Bronchial epithelial cell (primary cell): ENCODE measurements at regions not wholly inside any gene's neighbourhood (a gene's known extent, or its start where the extent isn't known, plus 50 kb on each side); places are given as distances from the start of the nearest gene placed in this dataset.
A peak's percentile ranks its signal among the peaks of the same experiment; 100 is the strongest.

ENCODE experiments used
- DNase-seq: peaks from one replicate; pipeline ENCODE4 v3.0.0-alpha.2; 2010; ENCODE audit warnings: low read depth
- FAIRE-seq: peaks from 2 replicates; lab custom pipeline; 2011; peaks lifted over from hg19 to GRCh38; lab: Jason Lieb, UNC
- H3K27me3 ChIP-seq: 2 replicates; pipeline ENCODE4 v1.5.1; 2011; ENCODE audit warnings: low read length; ENCODE audit not compliant: control insufficient read depth, insufficient read depth
- H3K36me3 ChIP-seq: 2 replicates; pipeline ENCODE4 v1.5.1; 2011; ENCODE audit warnings: low read length; ENCODE audit not compliant: control insufficient read depth, insufficient read depth
- H3K4me3 ChIP-seq: 2 replicates; pipeline ENCODE4 v1.5.1; 2011; ENCODE audit warnings: mild to moderate bottlenecking, low read depth, low read length, control low read depth
- TF ChIP-seq, protein P1 (sequence below): IDR thresholded peaks from 2 replicates; pipeline ENCODE4 v1.5.1; 2011; ENCODE audit warnings: mild to moderate bottlenecking, moderate library complexity, low read length, control low read depth, inconsistent platforms; ENCODE audit not compliant: insufficient read depth, severe bottlenecking

DNA sequence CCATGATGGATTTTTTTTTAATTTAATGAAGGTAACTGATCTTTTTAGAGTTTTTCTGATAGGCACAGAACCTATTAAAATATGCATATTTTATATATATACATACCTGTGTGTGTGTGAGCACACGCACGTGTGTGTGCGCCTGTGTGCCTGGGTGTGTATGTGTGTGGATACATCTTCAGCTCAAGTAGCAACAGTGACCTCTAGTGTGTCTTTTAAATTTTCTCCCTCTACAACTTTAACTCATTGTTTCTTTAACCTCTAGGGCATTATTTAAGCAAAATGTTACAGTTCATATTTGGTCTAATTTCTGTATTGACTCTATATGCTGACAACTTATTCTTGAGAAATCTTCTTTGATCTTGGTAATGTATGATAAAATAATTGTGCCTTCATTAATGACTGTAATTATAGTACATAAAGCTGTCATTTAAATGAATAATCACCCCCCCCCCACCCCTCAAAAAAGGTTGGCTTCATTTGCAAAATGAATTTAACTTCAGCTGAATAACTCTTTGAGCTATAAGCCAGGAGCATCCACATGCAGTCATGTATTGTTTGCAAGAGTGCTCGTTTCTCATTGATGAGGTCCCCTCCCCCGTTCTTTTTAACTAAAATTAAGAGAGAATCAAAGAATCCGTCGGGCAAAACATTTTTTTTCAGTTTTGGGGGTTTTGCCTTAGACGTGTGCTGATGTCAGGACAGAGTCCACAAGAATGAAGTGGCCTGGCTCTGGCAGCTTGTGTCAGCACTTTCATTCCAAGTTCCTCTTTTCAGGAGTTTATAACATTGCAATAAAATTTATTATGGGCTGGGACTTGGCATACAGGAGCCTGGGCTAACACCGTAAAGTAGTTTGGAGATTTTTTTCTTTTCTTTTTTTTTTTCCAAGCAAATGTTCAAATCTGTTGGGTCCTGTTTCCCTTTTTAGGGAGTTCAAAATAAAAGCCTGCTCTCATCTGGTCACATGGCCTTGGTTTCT, 80.0 kb downstream of the ETAA1 start:
- FAIRE-seq (no peak), DNase-seq (peak; percentile 73)
- TF ChIP-seq, protein P1, sequence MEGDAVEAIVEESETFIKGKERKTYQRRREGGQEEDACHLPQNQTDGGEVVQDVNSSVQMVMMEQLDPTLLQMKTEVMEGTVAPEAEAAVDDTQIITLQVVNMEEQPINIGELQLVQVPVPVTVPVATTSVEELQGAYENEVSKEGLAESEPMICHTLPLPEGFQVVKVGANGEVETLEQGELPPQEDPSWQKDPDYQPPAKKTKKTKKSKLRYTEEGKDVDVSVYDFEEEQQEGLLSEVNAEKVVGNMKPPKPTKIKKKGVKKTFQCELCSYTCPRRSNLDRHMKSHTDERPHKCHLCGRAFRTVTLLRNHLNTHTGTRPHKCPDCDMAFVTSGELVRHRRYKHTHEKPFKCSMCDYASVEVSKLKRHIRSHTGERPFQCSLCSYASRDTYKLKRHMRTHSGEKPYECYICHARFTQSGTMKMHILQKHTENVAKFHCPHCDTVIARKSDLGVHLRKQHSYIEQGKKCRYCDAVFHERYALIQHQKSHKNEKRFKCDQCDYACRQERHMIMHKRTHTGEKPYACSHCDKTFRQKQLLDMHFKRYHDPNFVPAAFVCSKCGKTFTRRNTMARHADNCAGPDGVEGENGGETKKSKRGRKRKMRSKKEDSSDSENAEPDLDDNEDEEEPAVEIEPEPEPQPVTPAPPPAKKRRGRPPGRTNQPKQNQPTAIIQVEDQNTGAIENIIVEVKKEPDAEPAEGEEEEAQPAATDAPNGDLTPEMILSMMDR: peak; percentile 58

DNA sequence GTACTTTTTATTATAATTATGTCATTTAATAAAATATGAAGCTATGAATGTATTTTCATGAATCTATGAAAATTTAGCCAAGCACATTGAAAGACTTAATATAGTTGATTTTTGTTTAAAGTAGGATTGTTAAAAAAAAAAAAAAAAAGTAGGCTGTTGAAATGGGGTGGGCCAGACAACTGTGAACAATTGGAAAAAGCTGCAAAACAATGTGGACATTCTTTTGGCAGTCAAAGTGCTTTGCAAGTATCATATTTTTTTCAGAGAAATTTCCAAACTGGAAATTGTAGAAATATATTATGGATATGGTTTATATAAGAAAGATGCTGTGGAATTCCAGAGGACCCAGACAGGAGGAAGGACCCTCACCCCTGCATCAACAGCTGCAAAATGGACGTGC, 82.1 kb downstream of the ETAA1 start:
- no peak overlapping the region for H3K4me3 ChIP-seq
- no peaks in the 10 kb centered on the region for H3K27me3 ChIP-seq
- TF ChIP-seq, protein P1: no peak
- H3K36me3 ChIP-seq: no peaks in the 10 kb centered on the region
- DNase-seq (no peak), FAIRE-seq (no peak)

More for the DNA sequence above, 80.0 kb downstream of the ETAA1 start:
- Histone ChIP-seq H3K27me3 (no peaks in the 10 kb centered on the region), H3K36me3 (no peaks in the 10 kb centered on the region), H3K4me3 (no peak overlapping the region)

DNA sequence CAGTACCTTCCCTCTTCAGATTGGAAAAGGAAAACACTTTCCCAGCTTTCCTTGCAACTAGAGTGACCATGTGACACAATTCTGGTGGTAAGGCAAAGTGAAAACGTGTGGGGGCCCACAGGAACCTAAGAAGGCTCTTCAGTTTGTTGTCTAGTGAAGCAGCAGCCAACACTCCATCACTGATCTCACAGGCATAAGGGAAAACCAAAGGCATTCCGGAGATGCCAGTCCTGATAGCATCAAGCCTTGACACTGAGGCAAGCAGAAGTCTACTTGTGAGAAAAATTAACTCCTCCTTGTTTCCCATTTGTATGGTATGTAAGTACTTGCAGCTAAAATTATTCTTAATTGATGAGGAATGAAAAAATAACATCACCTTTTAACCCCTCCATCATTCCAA, 88.3 kb downstream of the ETAA1 start:
- FAIRE-seq (no peak), DNase-seq (no peak)
- H3K36me3 ChIP-seq: no peaks in the 10 kb centered on the region
- TF ChIP-seq, protein P1: no peak
- H3K27me3 ChIP-seq: no peaks in the 10 kb centered on the region
- H3K4me3 ChIP-seq: no peak overlapping the region

DNA sequence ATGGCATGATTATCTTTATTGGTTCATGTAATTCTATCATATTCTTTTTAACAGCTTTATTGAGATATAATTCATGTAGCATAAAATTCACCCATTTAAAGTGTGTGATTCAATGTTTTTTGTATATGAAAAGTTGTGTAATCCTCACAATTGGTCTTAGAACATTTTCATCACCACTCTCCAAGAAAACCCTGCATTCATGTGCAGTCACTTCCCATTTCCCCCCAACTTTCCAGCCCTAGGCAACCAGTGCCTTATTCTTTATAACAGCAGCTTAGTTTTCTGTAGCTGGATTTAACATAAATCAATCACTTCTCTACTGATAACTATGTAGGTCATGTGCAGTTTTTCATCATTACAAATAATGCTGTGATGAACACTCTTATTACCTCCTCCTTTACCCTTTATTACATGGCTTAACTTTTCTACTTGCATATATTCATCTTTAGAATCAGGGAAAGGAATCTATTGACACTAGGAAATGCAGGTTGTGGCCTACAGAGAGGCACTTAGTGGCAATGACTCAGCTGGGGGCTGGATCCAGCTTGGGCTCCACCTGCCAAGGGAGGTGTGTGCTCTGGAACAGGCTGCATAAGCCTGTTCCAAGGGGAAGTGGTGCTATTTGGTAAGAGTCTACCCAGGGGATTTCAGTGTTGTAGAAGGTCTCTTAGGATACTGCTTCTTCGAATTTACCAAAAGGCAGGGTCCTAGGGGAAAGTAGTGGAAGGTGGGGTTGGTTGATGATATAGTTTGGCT, 89.1 kb downstream of the ETAA1 start:
- FAIRE-seq (no peak), DNase-seq (peak; percentile 71)
- TF ChIP-seq, protein P1: no peak

DNA sequence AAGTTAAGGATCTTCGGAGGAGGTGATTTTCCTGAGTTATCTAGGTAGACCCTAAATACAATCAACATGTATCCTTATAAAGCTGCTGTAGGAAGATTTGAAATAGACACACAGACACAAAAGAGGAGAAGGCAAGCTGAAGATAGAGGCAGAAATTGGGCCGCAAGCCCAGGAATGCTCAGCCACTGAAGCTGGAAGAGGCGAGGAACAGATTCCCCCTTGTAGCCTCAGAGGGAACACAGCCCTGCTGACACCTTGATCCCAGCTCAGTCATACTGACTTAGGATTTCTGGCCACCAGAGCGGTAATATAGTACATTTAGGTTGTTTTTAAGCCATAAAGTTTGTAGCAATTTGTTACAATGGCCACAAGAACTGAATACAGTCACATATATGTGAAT, 90.9 kb downstream of the ETAA1 start:
- Histone ChIP-seq H3K27me3 (no peaks in the 10 kb centered on the region), H3K36me3 (no peaks in the 10 kb centered on the region), H3K4me3 (no peak overlapping the region)
- TF ChIP-seq, protein P1: no peak
- FAIRE-seq (no peak), DNase-seq (no peak)

More for the DNA sequence above, 89.1 kb downstream of the ETAA1 start:
- H3K4me3 ChIP-seq: no peak overlapping the region
- no peaks in the 10 kb centered on the region for H3K36me3 ChIP-seq
- no peaks in the 10 kb centered on the region for H3K27me3 ChIP-seq
